ENCODE measurements at regions not wholly inside any gene's neighbourhood (a gene's known extent, or its start where the extent isn't known, plus 50 kb on each side); places are given as distances from the start of the nearest gene placed in this dataset.

GRCh38 chr12:87818441-87818840 lies 210.8 kb downstream of the C12orf50 start:
- no peak overlapping the region for H3K4me3 ChIP-seq (ENCODE audit: insufficient read length, low read depth)
- DNase-seq (ENCODE audit: low read depth, low spot score) = no peak
- no peaks in the 10 kb centered on the region for H3K36me3 ChIP-seq (ENCODE audit: insufficient read depth, insufficient read length, low read length)
- no peaks in the 10 kb centered on the region for H3K27me3 ChIP-seq (ENCODE audit: insufficient read depth, insufficient read length)
- no peaks in the 10 kb centered on the region for H3K9me3 ChIP-seq (ENCODE audit: insufficient read depth, low read length)
- TF ChIP-seq SUZ12 (IDR thresholded peaks at IDR 0.05; ENCODE audit: extremely low read depth, insufficient read depth, insufficient read length) (no peak), YY1 (IDR thresholded peaks at IDR 0.05; ENCODE audit: insufficient read depth, insufficient read length) (no peak), ZNF274 (IDR thresholded peaks at IDR 0.05; ENCODE audit: low read depth, low read length) (no peak)
- H3K9ac ChIP-seq (ENCODE audit: insufficient read length, low read depth) = no peak overlapping the region
- H3K4me1 ChIP-seq (ENCODE audit: insufficient read depth, insufficient read length) = no peaks in the 10 kb centered on the region

GRCh38 chr12:87815771-87816585 lies 213.2 kb downstream of the C12orf50 start:
- Histone ChIP-seq H3K9me3 (ENCODE audit: insufficient read depth, low read length) (no peaks in the 10 kb centered on the region), H3K4me1 (ENCODE audit: insufficient read depth, insufficient read length) (no peaks in the 10 kb centered on the region), H3K9ac (ENCODE audit: insufficient read length, low read depth) (no peak overlapping the region), H3K27me3 (ENCODE audit: insufficient read depth, insufficient read length) (no peaks in the 10 kb centered on the region), H3K36me3 (ENCODE audit: insufficient read depth, insufficient read length, low read length) (no peaks in the 10 kb centered on the region), H3K4me3 (ENCODE audit: insufficient read length, low read depth) (no peak overlapping the region)
- TF ChIP-seq YY1 (IDR thresholded peaks at IDR 0.05; ENCODE audit: insufficient read depth, insufficient read length) (no peak), SUZ12 (IDR thresholded peaks at IDR 0.05; ENCODE audit: extremely low read depth, insufficient read depth, insufficient read length) (no peak), ZNF274 (IDR thresholded peaks at IDR 0.05; ENCODE audit: low read depth, low read length) (no peak)
- no peak for DNase-seq (ENCODE audit: low read depth, low spot score)

GRCh38 chr12:87814625-87815024 lies 214.6 kb downstream of the C12orf50 start:
- no peak for TF ChIP-seq SUZ12 (IDR thresholded peaks at IDR 0.05; ENCODE audit: extremely low read depth, insufficient read depth, insufficient read length)
- TF ChIP-seq YY1 (IDR thresholded peaks at IDR 0.05; ENCODE audit: insufficient read depth, insufficient read length) = no peak
- TF ChIP-seq ZNF274 (IDR thresholded peaks at IDR 0.05; ENCODE audit: low read depth, low read length) = no peak
- H3K27me3 ChIP-seq (ENCODE audit: insufficient read depth, insufficient read length) = no peaks in the 10 kb centered on the region
- DNase-seq (ENCODE audit: low read depth, low spot score) = no peak
- H3K4me1 ChIP-seq (ENCODE audit: insufficient read depth, insufficient read length) = no peaks in the 10 kb centered on the region
- no peaks in the 10 kb centered on the region for H3K9me3 ChIP-seq (ENCODE audit: insufficient read depth, low read length)
- H3K36me3 ChIP-seq (ENCODE audit: insufficient read depth, insufficient read length, low read length) = no peaks in the 10 kb centered on the region
- H3K4me3 ChIP-seq (ENCODE audit: insufficient read length, low read depth) = no peak overlapping the region
- H3K9ac ChIP-seq (ENCODE audit: insufficient read length, low read depth) = no peak overlapping the region

GRCh38 chr12:87813476-87814234 lies 215.5 kb downstream of the C12orf50 start:
- Histone ChIP-seq H3K4me3 (ENCODE audit: insufficient read length, low read depth) (no peak overlapping the region), H3K27me3 (ENCODE audit: insufficient read depth, insufficient read length) (no peaks in the 10 kb centered on the region), H3K4me1 (ENCODE audit: insufficient read depth, insufficient read length) (no peaks in the 10 kb centered on the region), H3K36me3 (ENCODE audit: insufficient read depth, insufficient read length, low read length) (no peaks in the 10 kb centered on the region), H3K9ac (ENCODE audit: insufficient read length, low read depth) (no peak overlapping the region), H3K9me3 (ENCODE audit: insufficient read depth, low read length) (no peaks in the 10 kb centered on the region)
- DNase-seq (ENCODE audit: low read depth, low spot score) = no peak
- TF ChIP-seq YY1 (IDR thresholded peaks at IDR 0.05; ENCODE audit: insufficient read depth, insufficient read length) = no peak
- no peak for TF ChIP-seq SUZ12 (IDR thresholded peaks at IDR 0.05; ENCODE audit: extremely low read depth, insufficient read depth, insufficient read length)
- TF ChIP-seq ZNF274 (IDR thresholded peaks at IDR 0.05; ENCODE audit: low read depth, low read length) = no peak

GRCh38 chr12:87812681-87813080 lies 216.5 kb downstream of the C12orf50 start:
- no peak for DNase-seq (ENCODE audit: low read depth, low spot score)
- H3K4me3 ChIP-seq (ENCODE audit: insufficient read length, low read depth) = no peak overlapping the region
- H3K9me3 ChIP-seq (ENCODE audit: insufficient read depth, low read length) = no peaks in the 10 kb centered on the region
- H3K4me1 ChIP-seq (ENCODE audit: insufficient read depth, insufficient read length) = no peaks in the 10 kb centered on the region
- no peak overlapping the region for H3K9ac ChIP-seq (ENCODE audit: insufficient read length, low read depth)
- TF ChIP-seq SUZ12 (IDR thresholded peaks at IDR 0.05; ENCODE audit: extremely low read depth, insufficient read depth, insufficient read length) (no peak), YY1 (IDR thresholded peaks at IDR 0.05; ENCODE audit: insufficient read depth, insufficient read length) (no peak), ZNF274 (IDR thresholded peaks at IDR 0.05; ENCODE audit: low read depth, low read length) (no peak)
- no peaks in the 10 kb centered on the region for H3K27me3 ChIP-seq (ENCODE audit: insufficient read depth, insufficient read length)
- H3K36me3 ChIP-seq (ENCODE audit: insufficient read depth, insufficient read length, low read length) = no peaks in the 10 kb centered on the region

GRCh38 chr12:87812030-87812429 lies 217.2 kb downstream of the C12orf50 start:
- Histone ChIP-seq H3K36me3 (ENCODE audit: insufficient read depth, insufficient read length, low read length) (no peaks in the 10 kb centered on the region), H3K4me3 (ENCODE audit: insufficient read length, low read depth) (no peak overlapping the region), H3K4me1 (ENCODE audit: insufficient read depth, insufficient read length) (no peaks in the 10 kb centered on the region), H3K27me3 (ENCODE audit: insufficient read depth, insufficient read length) (no peaks in the 10 kb centered on the region), H3K9ac (ENCODE audit: insufficient read length, low read depth) (no peak overlapping the region), H3K9me3 (ENCODE audit: insufficient read depth, low read length) (no peaks in the 10 kb centered on the region)
- TF ChIP-seq YY1 (IDR thresholded peaks at IDR 0.05; ENCODE audit: insufficient read depth, insufficient read length) (no peak), ZNF274 (IDR thresholded peaks at IDR 0.05; ENCODE audit: low read depth, low read length) (no peak)
- no peak for DNase-seq (ENCODE audit: low read depth, low spot score)

- Histone ChIP-seq H3K27me3 (ENCODE audit: insufficient read depth, insufficient read length) (no peaks in the 10 kb centered on the region), H3K9ac (ENCODE audit: insufficient read length, low read depth) (no peak overlapping the region), H3K36me3 (ENCODE audit: insufficient read depth, insufficient read length, low read length) (no peaks in the 10 kb centered on the region), H3K4me1 (ENCODE audit: insufficient read depth, insufficient read length) (no peaks in the 10 kb centered on the region), H3K4me3 (ENCODE audit: insufficient read length, low read depth) (no peak overlapping the region), H3K9me3 (ENCODE audit: insufficient read depth, low read length) (no peaks in the 10 kb centered on the region)
- no peak for TF ChIP-seq SUZ12 (IDR thresholded peaks at IDR 0.05; ENCODE audit: extremely low read depth, insufficient read depth, insufficient read length)
- no peak for TF ChIP-seq ZNF274 (IDR thresholded peaks at IDR 0.05; ENCODE audit: low read depth, low read length)
- no peak for TF ChIP-seq YY1 (IDR thresholded peaks at IDR 0.05; ENCODE audit: insufficient read depth, insufficient read length)
- DNase-seq (ENCODE audit: low read depth, low spot score) = no peak
These were observed 219.3 kb downstream of the C12orf50 start for GRCh38 chr12:87809916-87810315.
